ENCODE measurements at regions not wholly inside any gene's neighbourhood (a gene's known extent, or its start where the extent isn't known, plus 50 kb on each side); places are given as distances from the start of the nearest gene placed in this dataset.
"Not testable (repeated sequence)": the region's sequence is repeated elsewhere in the genome, so short reads cannot be mapped to it uniquely, and the experiment has no call there.

GRCh38 chr6:140178520-140178919 lies 804.1 kb upstream of the CITED2 start:
- H3K27me3 ChIP-seq, result no peaks in the 10 kb centered on the region
- H3K36me3 ChIP-seq, result no peaks in the 10 kb centered on the region
- H3K4me3 ChIP-seq, result no peak overlapping the region
- H3K9me3 ChIP-seq, result peaks cover 2% of the 10 kb centered on the region; the same call in 1 of the 2 replicates
- no peak for DNase-seq

GRCh38 chr6:140176306-140176705 lies 801.9 kb upstream of the CITED2 start:
- Histone ChIP-seq H3K4me3 (no peak overlapping the region), H3K9me3 (0 out of 2 replicates have a peak, but pooled peaks cover 5% of the 10 kb centered on the region), H3K27me3 (no peaks in the 10 kb centered on the region), H3K36me3 (no peaks in the 10 kb centered on the region)
- no peak for DNase-seq

DNA sequence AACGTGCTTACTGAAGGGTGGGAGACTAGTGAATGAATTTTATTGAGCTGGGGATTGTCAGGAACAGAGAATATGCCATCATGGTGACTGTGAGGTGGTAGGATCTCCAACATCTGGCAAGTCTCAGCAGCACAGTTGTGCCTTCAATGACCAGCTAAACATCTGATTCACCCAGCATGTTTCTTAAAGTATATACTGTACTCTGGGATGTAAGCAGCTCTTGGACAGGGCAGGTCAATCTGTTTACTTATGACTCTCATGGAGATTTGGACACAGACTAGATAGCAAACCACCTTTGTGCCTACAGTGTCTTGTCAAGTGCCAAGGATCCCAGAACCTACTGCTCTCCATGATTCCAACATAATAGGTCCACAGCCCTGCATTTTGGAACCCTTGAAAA lies 801.0 kb upstream of the CITED2 start:
- no peaks in the 10 kb centered on the region for H3K27me3 ChIP-seq
- no peak for DNase-seq
- H3K4me3 ChIP-seq, result no peak overlapping the region
- 0 out of 2 replicates have a peak, but pooled peaks cover 3% of the 10 kb centered on the region for H3K9me3 ChIP-seq
- no peaks in the 10 kb centered on the region for H3K36me3 ChIP-seq

GRCh38 chr6:140174524-140174923 lies 800.1 kb upstream of the CITED2 start:
- Histone ChIP-seq H3K27me3 (no peaks in the 10 kb centered on the region), H3K4me3 (no peak overlapping the region)

DNA sequence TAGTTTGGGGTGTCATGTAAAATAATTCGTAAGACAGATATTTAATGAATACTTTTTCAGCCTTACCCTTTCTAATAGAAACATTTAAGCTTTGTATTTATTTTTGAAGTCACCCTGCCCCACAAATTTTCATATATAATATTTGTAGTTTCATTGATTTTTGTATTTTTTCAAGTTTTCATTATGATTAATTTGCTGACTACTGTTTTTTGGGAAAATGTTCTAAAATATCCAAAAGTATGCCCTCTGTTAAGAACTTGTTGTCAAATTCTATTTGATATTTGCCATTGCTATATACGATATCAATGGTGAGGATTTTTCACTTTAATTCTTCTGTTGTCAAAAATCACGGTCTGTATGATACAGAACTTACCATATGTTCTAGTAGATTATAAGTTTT lies 793.9 kb upstream of the CITED2 start:
- Histone ChIP-seq H3K36me3 (no peaks in the 10 kb centered on the region), H3K9me3 (0 out of 2 replicates have a peak, but pooled peaks cover 3% of the 10 kb centered on the region), H3K4me3 (no peak overlapping the region), H3K27me3 (no peaks in the 10 kb centered on the region)
- no peak for DNase-seq

More at GRCh38 chr6:140174524-140174923, 800.1 kb upstream of the CITED2 start:
- 0 out of 2 replicates have a peak, but pooled peaks cover 3% of the 10 kb centered on the region for H3K9me3 ChIP-seq
- H3K36me3 ChIP-seq, result no peaks in the 10 kb centered on the region
- DNase-seq, result peak; percentile 40

GRCh38 chr6:140160909-140161308 lies 786.5 kb upstream of the CITED2 start:
- Histone ChIP-seq H3K27me3 (no peaks in the 10 kb centered on the region), H3K4me3 (no peak overlapping the region), H3K9me3 (peaks cover 3% of the 10 kb centered on the region), H3K36me3 (no peaks in the 10 kb centered on the region)
- DNase-seq, result no peak

DNA sequence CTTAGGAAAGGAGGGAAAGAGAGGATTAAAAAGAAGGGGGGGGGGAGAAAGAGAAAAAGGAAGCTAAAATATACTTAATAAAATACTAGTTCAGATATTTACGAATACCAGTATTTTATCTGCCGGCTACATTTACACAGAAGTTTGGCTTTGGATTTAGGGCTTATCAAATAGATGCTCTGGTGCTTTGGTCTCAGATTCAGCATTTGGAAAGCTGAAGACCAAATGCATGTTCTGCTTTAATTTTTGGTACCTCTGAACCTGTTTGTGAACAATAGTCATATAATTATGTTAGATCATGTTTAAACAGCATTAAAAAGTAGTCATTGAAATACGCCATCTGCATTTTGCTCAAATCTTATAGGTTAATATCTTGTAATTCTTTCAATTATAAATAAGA lies 786.0 kb upstream of the CITED2 start:
- Histone ChIP-seq H3K4me3 (no peak overlapping the region), H3K27me3 (no peaks in the 10 kb centered on the region), H3K9me3 (peaks cover 3% of the 10 kb centered on the region), H3K36me3 (no peaks in the 10 kb centered on the region)
- DNase-seq, result no peak

DNA sequence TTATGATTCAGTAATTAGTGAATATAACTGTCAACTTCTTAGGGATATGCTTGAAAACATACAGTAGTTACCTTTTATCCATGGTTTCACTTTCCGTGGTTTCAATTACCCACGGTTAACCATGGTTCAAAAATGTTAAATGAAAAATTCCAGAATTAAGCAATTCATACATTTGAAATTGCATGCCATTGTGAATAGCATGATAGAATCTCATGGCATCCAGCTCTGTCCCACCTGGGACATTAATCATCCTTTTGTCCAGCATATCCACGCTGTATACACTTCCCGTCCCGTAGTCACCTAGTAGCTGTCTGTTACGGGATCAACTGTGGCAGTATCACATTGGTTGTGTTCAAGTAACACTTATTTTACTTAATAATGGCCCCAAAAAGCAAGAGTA lies 781.7 kb upstream of the CITED2 start:
- H3K4me3 ChIP-seq, result no peak overlapping the region
- H3K27me3 ChIP-seq, result no peaks in the 10 kb centered on the region
- no peaks in the 10 kb centered on the region for H3K36me3 ChIP-seq
- DNase-seq, result no peak
- 0 out of 2 replicates have a peak, but pooled peaks cover 1% of the 10 kb centered on the region for H3K9me3 ChIP-seq

GRCh38 chr6:140155451-140156126 lies 781.1 kb upstream of the CITED2 start:
- no peaks in the 10 kb centered on the region for H3K36me3 ChIP-seq
- DNase-seq, result no peak
- 0 out of 2 replicates have a peak, but pooled peaks cover 1% of the 10 kb centered on the region for H3K9me3 ChIP-seq
- no peak overlapping the region for H3K4me3 ChIP-seq
- H3K27me3 ChIP-seq, result no peaks in the 10 kb centered on the region

DNA sequence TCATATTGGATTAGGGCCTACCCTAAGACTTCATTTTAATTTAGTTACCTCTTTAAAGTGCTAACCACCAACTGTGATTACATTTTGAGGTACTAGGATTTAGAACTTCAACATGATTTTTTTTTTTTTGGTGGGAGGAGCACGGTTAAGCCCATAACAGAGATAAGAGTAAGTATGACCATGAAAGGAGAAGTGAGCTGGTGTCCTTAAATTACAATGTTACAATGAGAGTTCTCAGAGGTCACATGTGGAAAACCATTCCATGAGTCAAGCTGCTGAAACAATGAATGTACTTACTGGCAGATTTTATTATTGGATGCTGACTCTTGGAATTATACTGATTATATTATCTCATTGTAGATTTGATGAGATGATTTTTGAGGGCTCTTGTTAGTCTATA lies 779.3 kb upstream of the CITED2 start:
- Histone ChIP-seq H3K36me3 (no peaks in the 10 kb centered on the region), H3K9me3 (peaks cover 3% of the 10 kb centered on the region; the same call in 1 of the 2 replicates), H3K27me3 (no peaks in the 10 kb centered on the region), H3K4me3 (no peak overlapping the region)
- no peak for DNase-seq

DNA sequence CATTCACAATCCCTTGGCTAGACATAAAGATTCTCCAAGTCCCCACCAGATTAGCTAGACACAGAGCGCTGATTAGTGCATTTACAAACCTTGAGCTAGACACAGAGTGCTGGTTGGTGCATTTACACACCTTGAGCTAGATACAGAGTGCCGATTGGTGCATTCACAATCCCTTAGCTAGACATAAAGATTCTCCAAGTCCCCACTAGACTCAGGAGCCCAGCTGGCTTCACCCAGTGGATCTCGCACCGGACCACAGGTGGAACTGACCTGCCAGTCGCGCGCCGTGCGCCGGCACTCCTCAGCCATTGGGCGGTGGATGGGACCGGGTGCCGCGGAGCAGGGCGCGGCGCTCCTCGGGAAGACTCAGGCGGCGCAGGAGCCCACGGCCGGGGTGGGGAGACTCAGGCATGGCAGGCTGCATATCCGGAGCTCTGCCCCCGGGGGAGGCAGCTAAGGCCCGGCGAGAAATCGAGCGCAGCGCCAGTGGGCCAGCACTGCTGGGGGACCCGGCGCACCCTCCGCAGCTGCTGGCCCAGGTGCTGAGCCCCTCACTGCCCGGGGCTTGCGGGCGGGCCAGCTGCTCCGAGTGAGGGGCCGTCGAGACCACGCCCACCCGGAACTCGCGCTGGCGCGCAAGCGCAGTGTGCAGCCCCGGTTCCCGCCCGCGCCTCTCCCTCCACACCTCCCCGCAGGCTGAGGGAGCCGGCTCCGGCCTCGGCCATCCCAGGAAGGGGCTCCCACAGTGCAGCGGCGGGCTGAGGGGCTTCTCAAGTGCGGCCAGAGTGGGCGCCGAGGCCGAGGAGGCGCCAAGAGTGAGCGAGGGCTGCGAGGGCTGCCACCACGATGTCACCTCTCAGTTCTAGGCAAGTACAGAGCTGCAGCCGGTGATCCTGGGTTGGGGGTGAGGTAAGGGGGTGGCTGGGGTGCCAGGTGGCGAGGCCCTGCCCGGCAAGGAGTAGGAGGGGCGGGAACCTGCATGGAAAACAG lies 773.7 kb upstream of the CITED2 start:
- H3K9me3 ChIP-seq, H3K4me3 ChIP-seq, H3K36me3 ChIP-seq, DNase-seq, H3K27me3 ChIP-seq: not testable (repeated sequence)

DNA sequence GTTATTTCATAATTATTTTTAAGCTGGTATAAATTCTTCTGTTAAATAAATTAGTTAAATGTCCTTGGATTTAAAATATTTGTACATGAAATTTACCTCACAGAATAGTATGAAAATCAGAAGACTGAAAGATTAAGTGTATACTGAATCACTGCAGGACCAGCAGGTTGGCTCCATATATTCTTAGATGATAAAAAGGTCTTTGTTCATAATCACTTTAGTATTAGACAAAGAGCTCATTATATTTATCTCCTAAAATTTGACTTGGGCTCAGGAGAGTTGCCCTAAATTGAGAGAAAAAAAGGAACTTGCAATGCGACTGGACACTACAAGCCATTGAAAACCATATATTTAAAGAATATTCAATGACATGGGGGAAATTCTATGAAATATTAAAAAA lies 766.4 kb upstream of the CITED2 start:
- Histone ChIP-seq H3K4me3 (no peak overlapping the region), H3K27me3 (no peaks in the 10 kb centered on the region), H3K9me3 (no peaks in the 10 kb centered on the region; the same call in none of the 2 replicates), H3K36me3 (no peaks in the 10 kb centered on the region)
- no peak for DNase-seq

DNA sequence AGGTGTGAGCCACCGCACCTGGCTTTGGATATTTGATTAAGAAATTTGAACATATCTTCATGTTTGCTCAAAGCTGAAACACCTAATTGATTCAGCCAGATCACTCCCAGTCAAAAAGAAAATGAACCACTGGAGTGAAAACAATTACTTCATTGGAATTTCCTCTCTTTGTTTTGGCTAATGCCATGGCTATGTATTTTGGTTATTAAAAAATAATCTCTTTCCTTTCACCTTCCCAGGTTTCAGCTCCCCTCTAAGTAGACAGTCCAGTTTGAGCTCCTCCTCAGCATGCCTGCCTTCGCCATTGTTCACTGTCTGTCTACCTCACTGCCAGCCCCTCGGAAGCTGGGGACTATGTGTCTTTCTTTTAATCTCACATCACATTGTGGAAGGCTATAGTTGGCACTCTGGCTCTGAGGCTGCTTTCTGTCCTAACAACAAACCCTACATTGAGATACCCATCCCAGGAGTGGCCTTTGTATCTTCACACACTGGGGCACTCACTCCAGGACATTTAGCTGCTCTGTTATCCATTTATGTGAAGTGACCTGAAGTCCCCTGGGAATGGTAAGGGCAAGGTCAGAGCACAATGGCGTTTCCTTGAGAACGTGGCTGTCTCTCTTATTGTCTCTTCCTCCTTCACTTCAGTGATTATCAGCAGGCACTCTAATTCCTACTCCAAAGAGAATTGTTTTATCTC lies 764.0 kb upstream of the CITED2 start:
- Histone ChIP-seq H3K36me3 (no peaks in the 10 kb centered on the region), H3K4me3 (no peak overlapping the region), H3K9me3 (peaks cover 9% of the 10 kb centered on the region), H3K27me3 (no peaks in the 10 kb centered on the region)
- DNase-seq, result no peak

DNA sequence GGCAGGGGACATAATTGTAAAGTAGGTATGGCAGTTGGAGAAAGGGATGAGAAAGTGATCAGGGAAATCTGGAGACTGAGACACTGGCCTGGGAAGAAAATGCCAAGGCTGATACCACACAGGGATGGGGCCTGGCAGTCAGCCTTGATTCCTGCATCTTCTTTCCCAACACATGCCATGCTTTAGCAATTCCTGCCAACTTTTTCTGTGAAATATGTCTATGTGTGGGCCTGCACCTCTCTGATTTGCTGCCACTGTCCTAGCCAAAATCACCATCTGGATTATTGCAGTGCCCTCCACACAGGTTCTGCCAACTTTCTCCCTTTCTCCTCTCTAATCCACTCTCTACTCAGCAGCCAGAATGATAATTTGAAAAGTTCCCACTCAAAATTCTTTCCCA lies 759.8 kb upstream of the CITED2 start:
- peak; percentile 3 for DNase-seq

GRCh38 chr6:140130074-140130473 lies 755.6 kb upstream of the CITED2 start:
- no peak for DNase-seq
- no peak overlapping the region for H3K4me3 ChIP-seq
- H3K27me3 ChIP-seq, result no peaks in the 10 kb centered on the region
- peaks cover 12% of the 10 kb centered on the region for H3K9me3 ChIP-seq
- H3K36me3 ChIP-seq, result no peaks in the 10 kb centered on the region

More for the DNA sequence above, 759.8 kb upstream of the CITED2 start:
- no peaks in the 10 kb centered on the region for H3K36me3 ChIP-seq
- no peak overlapping the region for H3K4me3 ChIP-seq
- peaks cover 18% of the 10 kb centered on the region for H3K9me3 ChIP-seq
- H3K27me3 ChIP-seq, result no peaks in the 10 kb centered on the region

DNA sequence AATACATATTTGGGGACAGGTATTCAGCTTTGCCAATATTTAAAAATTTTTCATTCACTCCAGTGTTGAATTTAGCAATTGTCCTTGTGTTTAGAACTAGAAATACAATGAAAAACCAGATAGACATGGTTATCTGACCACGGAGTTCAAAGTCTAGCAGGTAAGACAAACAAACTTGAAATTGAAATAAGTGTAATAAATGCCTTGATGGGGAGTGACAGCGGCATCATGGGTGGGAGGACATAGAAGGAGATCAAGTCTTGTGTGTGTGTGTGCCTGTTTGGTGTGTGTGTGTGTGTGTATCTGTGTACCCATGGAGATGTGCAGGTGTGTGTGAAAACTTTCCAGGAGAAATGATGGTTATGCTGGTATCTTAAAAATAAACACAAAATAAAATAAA lies 750.0 kb upstream of the CITED2 start:
- no peaks in the 10 kb centered on the region for H3K36me3 ChIP-seq
- H3K27me3 ChIP-seq, result no peaks in the 10 kb centered on the region
- DNase-seq, result no peak
- no peak overlapping the region for H3K4me3 ChIP-seq
- H3K9me3 ChIP-seq, result 0 out of 2 replicates have a peak, but pooled peaks cover 2% of the 10 kb centered on the region

DNA sequence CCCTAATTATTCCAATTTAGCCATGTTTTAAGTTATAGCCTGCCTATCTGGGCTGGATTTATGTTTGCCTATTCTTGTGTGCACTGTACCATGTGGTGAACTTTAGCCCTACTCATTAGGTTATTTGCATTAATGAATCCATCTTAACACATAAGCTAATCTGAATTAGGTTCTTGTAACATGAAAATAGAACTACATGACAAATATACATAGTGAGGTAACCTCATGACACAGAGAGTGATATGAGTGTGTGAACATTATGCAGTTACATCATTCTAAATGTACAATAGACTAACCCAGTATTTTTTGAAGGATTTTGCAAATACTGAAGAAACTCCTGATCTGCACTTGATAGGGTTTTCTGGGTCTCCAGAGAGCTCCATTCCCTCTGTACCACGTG lies 733.7 kb upstream of the CITED2 start:
- no peak for DNase-seq

More for the DNA sequence above, 733.7 kb upstream of the CITED2 start:
- Histone ChIP-seq H3K4me3 (no peak overlapping the region), H3K27me3 (no peaks in the 10 kb centered on the region), H3K9me3 (no peaks in the 10 kb centered on the region), H3K36me3 (no peaks in the 10 kb centered on the region)
